LoVo (cell line): ENCODE measurements at regions not wholly inside any gene's neighbourhood (a gene's known extent, or its start where the extent isn't known, plus 50 kb on each side); places are given as distances from the start of the nearest gene placed in this dataset.
A peak's percentile ranks its signal among the peaks of the same experiment; 100 is the strongest.

Experiments
- DNase-seq: peaks from one replicate; pipeline ENCODE4 v3.0.0-alpha.2; 2016; ENCODE audit warnings: low spot score

DNA sequence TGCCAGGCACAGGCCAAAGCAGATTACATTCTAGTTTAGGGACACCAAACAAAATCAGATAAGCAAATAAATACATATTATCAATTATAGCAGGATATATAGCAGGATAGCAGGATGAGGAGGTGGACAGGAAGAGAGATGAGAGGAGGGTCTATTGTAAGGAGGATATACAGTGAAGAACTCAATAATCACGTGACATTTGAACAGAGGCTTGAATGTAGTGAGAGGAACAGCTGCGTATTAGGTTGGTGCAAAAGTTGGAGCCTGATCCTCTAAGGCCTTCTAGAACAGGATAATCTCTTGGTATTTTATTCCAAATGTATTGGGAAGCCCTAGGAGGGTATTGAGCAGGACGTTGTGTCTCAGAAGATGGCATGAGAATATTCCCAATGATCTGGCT, 136.7 kb downstream of the CYLD start:
- no peak for DNase-seq

DNA sequence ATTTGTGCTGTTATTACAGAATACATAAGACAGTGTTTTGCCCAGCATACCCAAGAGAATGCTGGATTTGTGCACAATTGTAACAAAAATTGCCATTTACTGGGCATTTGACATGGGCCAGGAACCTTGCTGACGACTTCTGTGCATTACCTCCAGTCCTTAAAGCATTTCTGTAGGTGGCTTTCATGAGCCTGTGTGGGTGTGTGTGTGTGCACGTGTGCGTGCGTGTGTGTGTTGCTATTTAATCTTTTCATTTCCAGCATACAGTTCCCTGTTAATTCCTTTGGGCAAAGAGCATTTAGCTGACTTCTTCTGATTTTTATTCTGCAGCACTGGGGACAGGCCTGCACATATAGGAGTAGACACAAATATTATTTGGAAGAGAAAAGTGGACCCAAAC, 134.4 kb downstream of the CYLD start:
- DNase-seq: no peak

DNA sequence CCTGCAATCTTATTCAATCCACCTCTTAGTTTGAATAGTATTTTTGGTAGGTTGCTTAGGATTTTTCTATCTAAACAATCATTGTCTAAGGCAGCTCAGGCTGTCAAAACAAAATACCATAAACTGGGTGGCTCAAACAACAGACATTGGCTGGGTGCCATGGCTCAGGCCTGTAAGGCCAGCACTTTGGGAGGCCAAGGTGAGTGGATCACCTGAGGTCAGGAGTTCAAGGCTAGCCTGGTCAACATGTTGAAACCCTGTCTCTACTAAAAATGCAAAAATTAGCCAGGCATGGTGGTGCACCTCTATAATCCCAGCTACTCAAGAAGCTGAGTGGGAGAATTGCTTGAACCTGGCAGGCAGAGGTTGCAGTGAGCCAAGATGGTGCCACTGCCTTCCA, 126.7 kb downstream of the CYLD start:
- no peak for DNase-seq

DNA sequence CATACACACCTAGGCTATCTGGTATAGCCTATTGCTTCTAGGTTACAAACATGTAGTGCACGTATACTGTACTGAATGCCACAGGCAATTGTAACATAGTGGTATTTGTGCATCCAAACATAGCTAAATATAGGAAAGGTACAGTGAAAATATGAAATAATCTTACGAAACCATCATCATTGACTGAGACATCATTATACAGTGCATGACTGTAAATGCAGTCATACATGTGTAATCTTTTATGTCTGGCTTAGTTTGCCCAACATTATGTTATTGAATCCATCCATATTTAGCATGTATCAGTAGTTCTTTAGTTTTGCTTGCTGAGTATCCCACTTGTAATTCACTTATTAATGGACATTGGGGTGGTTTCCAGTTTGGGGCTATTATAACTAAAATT, 124.9 kb downstream of the CYLD start:
- DNase-seq: no peak

DNA sequence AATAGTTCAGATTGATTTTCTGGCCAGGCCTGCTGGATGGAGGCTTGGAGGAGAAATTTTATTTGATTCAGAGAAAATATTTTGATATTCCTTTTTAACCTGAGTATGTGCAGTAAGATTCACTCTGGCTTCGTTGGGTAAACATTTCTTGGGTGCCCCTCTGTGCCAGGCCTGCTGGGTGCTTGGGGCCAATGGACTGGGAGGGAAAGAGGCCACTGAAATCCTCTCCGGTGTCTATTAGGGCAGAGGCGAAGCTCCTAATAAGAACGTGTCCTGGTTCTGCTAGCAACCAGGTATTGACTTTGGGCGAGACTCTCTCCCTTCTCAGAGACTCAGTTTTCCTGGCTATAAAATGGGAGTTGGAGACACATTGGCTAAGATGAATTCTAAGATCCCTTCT, 122.5 kb downstream of the CYLD start:
- DNase-seq: no peak

DNA sequence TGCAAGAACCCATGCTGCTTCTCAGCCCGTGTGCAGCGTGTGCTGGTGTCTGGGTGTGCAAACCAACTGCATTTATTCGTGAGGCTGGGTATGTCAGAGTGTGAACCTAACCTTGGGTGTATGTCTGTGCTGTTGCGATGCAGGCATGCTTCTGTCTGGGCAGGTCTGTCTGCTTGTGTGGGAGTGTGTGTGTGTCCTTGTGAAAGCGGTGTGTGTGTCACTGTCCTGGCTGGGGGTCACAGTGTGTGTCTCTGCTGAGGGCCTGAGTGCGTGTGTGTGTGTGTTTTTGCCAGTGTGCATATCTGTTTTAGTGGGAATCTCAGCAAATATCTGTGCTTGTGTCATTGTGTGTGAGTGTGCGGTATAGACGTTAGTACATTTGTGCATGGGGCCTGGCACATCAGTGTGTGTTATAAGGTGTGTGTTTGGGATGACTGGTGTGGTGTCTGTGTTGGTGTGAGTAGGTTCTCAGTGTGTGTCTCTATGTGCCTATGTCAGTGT, 121.8 kb downstream of the CYLD start:
- no peak for DNase-seq

DNA sequence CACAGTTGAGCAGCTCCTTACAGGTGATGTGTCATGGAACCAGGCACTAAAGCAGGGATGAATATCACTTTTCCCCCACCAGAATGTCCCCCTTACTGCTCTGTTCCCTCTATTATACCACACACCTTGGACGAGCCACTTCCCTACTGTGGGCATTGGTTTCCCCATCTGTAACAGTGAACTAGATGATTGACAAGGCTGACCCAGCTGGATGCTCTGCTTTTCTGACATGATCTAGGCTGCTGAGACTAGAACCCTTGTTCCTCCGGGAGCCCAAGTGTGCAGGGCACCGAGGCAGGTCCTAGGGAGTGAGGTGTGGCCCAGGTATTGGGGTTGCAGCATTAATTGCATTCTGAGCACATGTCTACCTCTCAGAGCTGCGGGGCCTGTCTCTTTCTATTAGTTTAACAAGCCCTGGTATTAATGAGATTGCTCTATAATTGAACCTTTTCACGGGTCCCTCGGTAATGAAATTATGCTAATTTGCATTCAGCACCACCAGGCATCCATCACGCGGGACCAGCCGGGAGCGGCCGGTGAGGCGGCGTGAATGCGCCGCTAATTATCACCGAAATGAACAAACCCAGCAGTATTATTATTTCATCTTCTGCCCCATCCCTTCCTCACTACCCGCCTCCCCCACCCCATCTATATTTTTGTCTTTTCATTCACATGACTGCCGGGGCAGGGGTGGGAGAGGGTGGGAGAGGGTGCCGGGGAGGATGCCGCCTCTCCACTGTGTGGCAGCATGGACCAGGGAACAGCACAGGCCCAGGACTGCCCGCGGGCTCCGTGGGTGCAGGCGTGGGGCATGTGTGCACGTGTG, 121.1 kb downstream of the CYLD start:
- no peak for DNase-seq

DNA sequence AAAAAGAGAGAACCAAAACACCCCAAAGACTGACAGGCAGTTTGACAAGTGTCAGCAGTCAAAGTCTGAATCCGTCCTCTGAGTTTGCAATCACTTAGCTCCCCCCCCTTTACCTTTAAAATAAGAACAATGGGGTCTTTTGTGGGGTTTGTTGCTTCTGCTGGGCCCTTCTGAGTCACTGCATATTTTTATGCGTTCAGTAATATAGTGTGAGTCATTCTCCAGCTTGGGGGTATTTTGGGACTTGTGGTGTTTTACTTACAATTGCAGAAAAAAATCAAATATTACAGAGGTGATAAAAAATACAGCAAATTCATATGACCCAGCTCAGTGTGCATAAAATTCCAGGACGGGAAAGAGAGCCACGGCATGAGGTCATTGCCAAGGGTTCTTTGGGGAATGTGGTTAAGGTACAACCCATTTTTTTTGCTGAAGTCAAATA, 120.1 kb downstream of the CYLD start:
- peak; percentile 15 for DNase-seq

DNA sequence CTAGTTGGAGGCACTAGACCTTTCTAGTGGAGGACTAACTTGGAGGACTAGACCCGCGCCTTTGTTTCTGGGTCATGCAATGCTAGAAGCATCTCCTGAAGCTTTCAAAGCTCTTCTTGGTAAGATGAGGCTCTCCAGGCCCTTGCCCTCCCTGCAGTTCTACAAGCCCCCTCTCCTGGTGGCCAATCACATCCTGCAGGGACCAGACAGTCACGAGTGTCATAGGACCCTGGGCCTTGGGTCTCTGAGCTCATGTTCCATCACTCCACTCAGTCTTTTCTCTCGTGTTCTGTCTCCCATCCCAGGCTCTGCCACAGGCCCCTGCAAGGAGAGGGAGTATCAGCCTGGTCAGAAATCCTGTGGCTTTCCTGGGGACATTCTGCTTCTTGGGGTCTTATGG, 119.6 kb downstream of the CYLD start:
- DNase-seq: no peak

DNA sequence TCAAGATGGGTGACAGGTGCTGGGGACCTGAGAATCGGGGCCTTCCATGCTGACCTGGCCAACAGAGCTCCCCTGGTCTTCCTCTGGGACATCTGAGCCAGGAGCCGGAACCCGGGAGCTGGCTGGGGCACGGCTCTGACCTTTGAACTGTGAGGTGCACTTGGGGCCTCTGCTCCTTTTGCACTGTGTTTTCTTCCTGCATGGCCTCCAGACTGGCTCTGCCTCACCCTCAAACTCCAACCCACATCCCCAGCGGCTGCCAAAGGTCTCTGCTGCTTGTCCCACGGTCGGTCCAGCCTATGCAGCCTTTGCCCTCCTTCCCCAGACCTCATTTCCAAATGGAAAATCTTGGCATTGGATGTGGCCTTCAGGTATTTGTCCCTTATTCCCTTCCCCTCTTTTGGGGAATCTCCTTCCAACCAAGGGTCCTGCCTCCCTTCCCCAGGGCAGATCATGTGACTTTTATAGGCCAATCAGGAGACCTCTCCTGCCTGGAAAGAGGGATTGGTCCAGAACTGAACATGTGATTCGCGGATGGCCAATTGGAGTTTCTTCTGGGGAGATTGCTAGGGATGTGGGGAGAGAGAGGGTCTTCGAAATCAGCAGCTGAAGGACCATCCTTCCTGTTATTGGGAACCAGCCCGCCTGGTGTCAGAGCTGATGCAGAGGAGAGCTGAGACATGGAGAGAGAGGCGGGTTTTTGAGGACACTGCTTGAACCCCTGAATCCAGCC, 117.9 kb downstream of the CYLD start:
- no peak for DNase-seq

DNA sequence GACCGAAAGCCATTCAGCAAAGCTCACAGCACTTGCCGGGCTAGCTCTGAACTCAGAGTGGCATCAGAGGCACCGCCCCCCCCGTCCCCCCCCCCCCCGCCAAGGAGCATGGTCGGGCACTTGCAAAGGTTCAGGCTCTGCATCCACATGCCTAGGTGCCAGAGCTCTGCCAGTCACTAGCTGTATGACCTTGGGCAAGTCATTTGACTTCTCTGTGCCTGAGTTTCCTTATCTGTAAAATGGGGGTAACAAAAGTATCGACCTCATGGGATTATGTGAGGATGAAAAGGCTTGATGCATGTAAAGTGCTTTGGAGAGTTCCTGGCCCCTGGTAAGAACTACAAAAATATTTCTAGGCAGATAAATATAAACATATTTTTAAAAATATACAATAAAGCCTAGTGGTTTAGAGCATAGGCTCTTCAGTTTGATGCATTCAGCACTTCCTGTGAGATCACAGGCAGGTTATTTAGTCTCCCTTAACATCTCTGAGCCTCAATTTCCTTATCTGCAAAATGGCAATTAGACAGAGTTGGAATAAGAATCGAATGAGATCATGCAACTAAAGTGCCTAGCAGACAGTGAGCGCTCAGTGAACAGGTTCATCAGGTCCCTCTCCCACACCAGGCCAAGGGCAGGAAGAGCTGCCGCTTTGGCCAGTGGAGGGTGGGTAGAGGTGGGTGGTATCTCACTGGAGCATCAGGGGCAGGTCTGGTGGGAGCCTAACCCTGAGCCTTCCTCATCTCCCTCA, 117.2 kb downstream of the CYLD start:
- no peak for DNase-seq

DNA sequence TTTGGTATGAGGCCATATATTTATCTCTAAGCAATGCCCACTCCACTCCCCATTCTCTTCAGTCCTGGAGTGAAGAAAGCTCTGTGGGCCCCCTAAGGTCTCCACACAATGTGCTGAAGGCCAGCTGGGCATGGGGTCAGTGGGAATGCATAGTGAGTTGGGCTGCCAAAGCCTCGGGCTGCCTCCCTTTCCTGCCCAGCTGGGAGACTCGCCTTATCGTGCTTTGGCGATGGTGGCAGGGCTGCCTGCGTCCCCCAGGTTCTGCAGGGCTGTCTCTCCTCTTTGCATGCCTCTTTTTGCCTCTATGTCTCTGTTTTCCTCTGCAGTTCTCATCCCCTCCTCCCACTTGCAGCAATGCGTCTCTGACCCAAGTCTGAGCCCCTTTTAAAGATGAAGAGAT, 116.5 kb downstream of the CYLD start:
- no peak for DNase-seq

DNA sequence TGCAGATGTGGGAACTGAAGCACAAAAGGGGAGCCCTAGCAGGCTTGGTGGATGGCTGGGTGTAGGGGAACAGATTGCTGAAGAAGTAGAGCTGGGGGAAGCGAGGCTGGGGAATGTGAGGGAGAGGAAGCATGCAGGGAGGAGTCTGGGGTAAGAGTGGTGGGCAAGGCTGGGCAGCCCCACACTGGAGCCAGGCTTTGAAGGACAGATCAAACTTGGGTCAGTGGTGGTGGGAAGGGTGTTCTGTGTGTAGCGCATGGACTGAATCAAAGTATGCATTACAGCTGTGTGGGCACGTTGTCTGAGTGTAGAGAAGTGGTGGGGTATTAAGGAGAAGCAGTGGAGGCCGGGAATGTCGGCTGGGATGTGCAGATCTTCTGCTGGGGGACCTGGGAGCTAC, 116.0 kb downstream of the CYLD start:
- DNase-seq: no peak

DNA sequence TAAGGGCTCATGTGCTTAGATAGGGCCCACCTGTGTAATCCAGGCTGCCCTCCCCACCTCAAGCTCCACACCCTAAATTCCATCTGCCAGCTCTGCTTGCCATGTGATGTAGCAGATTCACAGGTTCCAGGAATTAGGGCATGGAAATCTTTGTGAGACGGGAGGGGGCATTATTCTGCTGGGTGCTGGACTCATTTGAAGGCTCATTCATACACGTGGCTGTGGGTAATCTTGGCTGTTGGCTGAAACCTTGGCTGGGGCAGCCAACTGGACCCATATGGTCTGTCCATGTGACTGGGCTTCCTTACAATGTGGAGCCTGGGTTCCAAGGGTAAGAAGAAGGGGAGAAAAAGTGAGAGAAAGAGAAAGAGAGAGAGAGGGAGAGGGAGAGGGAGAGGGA, 115.1 kb downstream of the CYLD start:
- DNase-seq: no peak

DNA sequence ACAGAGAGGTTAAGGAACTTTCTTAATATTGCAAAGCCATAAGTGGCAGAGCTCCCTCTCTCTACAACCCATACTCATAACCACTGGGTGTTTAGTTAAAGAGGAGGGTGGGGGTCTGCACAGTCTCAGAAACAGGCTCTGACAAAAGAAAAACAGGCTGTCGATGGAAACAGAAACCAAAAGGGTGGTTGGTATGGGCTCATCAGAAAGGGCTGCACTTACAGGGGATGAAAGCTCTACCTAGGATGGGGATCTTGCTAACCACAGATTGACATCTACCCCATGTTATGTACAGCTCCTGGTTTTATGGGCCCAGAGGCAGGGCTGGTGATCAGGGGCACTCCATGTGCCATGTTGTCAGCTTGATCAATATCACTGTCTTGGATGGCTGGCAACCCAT, 111.4 kb downstream of the CYLD start:
- DNase-seq: no peak
